DMS79 treated with DMSO at 0.1 percent for 48 hours (cell line): ENCODE measurements at regions not wholly inside any gene's neighbourhood (a gene's known extent, or its start where the extent isn't known, plus 50 kb on each side); places are given as distances from the start of the nearest gene placed in this dataset.
"Not testable (repeated sequence)": the region's sequence is repeated elsewhere in the genome, so short reads cannot be mapped to it uniquely, and the experiment has no call there.

ENCODE experiments used
- DNase-seq: peaks from one replicate; lab custom pipeline; 2025; lab: John Stamatoyannopoulos, UW

DNA sequence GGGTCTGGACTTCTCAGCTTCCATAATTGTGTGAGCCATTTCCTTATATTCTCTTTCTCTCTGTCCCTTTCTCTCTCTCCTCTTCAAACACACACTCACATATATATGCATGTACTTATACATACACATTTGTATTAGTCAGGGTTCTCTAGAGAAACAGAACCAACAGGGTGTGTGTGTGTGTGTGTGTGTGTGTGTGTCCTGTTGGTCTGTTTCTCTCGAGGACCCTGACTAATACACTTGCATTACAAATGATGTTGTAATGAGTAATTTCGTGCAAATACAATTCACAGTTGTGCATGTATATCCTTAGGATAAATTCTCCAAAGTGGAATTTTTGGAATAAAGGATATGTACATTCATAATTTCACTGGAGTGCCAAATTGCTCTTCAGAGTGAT, 115.3 kb downstream of the NPIPB5 start:
- no peak for DNase-seq

DNA sequence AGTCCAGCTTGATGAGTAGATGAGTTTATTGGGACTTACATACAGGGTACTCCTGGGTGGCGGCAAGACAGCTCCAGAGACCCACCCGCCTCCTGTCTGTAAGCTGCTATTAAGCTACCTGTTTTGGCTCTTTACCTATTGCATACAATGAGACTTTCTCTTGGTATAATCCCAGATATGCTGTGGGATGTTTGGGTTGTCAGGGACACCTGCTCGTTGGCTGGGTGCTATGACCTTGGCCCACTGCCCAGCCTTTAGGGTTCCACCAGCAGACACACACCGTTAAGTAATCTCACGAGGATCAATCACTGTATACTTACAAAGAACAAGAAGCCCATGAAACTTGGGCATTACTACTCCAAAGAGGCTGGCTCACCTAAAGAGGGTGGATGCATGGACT, 116.4 kb downstream of the NPIPB5 start:
- DNase-seq, result no peak

DNA sequence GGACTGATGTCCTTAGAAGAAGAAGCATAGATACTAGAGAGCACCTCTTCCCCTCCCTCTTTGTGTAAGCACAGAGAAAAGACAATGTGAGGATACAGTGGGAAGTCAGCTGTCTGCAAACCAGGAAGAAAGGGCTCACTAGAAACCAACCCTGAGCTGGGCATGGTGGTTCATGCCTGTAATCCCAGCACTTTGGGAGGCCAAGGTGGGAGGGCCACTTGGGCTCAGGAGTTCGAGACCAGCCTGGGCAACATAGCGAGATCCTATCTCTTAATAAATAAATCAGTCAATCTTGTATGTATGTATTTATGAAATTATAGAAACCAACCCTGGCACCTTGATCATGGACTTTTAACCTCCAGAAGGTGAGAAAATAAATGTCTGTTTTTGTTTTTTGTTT, 118.3 kb downstream of the NPIPB5 start:
- no peak for DNase-seq

DNA sequence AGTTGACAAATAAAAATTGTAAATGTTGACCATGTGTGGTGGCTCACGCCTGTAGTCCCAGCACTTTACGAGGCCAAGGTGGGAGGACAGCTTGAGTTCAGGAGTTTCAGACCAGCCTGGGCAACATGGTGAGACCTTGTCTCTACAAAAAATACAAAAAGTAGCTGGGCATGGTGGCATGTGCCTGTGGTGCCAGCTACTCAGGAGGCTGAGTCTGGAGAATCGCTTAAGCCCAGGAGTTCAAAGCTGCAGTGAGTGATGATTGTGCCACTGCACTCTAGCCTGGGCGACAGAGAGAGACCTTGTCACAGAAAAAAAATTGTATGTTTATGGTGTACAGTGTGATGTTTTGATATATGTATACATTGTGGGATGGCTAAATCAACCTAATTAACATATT, 119.6 kb downstream of the NPIPB5 start:
- DNase-seq, result no peak

DNA sequence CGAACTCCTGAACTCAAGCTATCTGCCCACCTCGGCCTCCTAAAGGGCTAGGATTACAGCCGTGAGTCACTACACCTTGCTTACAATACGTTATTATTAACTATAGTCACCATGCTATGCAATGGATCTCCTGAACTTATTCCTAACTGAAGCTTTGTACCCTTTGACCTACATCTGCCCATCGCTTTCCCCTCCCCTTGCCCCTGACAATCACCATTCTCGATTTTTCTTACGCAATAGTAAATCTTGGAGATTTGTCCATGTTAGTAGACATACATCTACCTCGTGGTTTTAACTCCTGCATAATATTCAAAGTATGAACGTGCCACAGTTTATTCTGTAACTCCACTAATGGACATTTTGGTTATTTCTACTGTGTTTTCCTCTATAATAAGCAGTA, 120.6 kb downstream of the NPIPB5 start:
- DNase-seq, result no peak

DNA sequence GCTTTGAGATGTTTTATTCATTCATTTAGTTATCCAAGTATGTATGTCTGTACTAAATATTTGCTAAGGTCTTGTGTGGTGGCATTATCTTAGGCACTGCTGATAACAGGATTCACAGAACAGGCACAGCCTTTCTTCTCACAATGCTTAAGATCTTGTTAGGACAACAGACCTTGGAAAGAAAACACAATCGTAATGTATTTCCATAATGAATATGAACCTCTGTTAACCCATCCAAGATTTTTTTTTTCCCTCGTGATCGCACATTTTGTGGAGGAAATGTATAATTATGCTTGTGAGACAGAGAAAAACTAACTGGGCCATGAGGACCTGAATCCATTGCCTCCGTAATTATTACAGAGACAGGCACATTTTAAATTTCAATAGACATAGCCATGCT, 121.9 kb downstream of the NPIPB5 start:
- DNase-seq, result no peak

DNA sequence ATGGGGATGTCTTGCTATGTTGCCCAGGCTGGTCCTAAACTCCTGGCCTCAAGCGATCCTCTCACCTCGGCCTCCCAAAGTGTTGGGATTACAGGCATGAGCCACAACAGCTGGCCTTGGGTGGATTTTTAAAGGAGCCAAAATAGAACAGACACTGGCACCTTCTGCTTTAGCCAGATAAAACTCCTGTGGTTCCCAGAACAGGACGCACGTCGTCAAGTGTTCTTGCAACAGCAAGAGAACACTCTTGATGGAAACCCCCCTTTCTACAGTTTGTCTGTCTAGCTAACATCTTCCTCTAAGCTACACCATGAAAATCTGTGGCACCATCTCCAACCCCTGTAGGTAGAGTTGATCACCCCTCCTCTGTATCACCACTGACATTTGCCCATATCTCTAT, 122.6 kb downstream of the NPIPB5 start:
- no peak for DNase-seq

DNA sequence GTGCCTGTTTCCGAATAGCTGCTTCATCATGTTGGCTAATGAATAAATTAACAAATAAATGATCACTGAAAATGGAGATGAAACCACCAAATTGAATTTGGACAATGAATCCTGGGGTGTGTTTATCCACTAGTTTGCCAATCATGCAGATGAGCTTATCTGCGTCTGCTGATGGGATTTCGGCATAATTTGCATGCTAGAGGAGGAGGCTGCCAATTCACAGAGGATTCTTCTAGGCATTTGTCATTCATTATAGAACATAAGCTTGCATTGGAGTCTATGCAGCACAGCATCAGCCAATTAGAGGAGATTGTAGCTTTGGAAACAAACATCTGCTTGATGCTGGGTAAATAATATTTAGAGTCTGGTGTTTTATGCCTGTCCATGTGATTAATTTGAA, 123.1 kb downstream of the NPIPB5 start:
- no peak for DNase-seq

DNA sequence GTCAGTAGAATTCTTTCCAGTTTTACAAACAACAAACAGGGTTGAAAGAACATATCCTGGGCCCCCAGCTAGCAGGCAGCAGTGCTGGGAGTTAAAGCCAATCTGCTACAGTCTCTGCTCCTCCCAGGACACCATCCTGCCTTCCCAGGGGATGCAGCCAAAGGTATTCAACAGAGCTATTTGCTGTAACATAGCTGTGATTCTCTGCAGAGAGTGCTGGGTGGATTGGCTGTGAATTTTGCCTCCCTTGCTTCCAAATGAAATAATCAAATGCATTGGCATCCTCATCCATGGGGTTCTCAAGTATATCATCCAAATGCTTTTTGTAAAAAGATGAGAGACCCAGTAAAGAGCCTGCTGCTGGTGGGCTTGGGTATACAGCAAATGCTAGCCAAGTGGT, 124.3 kb downstream of the NPIPB5 start:
- no peak for DNase-seq

DNA sequence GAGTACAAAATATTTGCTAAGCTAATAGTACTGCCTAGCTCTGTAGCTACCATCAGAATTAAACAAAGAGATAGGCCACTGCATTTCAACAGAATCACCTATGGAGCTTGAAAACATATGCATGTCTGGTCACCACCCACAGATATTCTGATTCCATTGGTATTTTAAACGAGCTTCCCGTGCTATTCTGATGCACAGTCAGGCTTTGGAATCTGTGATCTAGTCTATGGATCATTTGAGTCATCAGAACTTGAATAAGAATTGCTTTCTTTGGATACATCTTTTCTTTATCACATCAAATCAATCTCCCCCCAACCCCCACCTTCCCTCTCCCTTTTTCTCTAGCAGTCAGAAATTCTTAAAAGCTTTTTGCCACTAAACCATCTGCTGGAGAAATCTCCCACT, 124.7 kb downstream of the NPIPB5 start:
- DNase-seq, result no peak

DNA sequence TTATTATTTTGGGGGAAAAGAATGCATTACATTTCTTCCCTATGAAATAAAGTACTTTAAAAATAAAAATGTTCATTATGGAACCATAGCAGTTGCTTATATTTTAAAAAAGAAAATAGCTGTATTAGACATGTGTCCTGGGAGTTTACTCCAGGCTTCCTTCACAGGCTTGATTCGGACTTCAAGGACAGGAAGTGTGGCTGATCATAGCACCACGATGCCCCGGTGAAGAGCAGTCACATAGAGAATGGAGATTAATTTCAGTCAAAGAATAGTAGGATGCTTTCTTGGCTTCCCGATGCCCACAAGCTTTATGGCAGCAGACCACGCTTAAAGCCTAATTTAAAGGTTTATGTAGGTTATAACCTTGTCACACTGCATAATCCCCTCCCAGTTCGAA, 125.1 kb downstream of the NPIPB5 start:
- DNase-seq, result no peak

DNA sequence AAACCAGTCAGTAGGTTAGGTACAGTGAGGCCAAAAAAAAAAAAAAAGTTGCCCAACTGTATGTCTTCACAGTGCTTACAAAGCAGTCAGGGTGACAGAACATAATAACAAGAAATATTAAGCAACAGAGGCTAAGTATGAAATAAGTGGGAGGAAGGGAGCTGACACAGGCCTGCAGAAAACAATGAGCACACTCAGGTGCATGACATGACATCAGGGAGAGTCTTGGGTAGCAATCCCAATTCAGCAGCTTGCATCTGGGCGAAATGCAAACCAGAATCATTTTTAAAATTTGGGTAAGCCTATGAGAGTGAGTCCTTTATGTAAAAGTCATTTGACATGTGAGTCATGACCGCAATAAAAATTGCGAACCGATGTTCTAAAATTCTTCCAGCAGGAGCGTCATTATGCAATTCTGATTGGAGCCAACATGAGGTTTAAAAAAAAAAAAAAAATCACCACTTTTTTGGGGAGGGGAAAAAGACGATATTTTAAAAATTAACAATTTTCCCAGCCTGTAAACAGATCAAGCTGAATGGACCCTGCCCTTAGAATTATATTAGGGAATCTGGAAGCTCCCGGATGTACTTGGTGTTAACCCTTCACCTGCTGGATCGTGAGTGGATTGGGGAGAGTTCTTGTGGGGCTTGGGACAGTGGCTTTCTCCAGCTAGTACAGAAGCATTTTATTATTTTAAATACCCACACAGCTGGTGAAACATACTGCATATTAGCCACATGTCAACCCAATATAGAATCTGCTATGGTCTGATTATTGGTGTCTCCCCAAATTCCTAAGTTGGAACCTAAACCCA, 127.9 kb downstream of the NPIPB5 start:
- no peak for DNase-seq

DNA sequence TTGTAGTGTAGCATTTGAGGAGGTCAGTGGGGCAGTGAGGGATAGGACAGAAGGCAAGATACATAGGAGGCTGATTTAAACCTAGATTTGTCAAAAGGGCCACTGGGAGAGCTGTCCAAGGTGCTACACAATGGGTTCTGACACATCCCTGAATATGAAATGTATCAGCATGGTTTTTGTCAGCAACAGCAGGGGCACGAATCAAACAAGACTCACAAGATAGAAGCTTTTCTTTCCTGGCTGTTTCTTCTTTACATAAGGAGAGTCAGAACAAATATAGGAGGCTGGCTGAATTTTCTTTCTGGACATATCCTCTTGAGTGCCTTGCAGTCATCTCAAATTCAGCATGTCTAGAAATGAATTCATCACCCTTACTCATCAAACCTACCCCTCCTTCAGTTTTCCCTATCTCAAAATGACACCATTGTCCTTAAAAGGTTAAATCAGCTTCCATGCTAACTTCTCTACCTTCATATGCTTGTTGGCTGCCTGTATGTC, 130.5 kb downstream of the NPIPB5 start:
- DNase-seq, result no peak

DNA sequence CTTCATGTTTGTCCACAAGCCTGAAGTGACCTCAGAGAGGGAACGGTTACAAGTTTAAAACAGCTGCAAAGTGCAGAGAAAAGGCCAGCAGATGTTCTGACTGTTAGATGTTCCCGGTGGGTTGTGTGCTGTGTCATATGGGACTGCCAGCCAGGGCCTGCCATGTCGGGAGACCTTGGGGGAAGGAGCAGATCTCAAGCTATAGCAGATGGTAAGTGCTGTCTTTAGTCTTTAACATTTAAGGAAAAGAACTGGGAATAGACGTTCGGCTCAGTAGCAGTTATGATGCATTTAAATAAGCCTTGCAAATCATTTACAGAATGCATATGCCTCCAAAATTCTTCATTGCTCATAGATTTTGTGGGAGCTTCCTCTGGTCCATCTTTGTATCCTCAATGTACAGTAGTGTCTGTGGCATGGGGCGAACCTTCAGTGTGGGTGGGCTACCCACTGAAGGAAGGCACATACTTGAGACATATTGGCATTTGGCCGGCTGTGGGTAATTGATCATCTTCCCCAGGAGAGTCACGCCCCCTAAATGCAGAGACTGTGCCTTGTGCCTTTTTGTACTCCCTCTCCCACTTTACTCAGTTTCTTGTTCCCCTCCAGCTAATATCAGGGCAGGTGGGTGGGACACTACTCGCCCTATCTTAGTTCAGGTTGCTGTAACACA, 131.9 kb downstream of the NPIPB5 start:
- DNase-seq, result no peak

DNA sequence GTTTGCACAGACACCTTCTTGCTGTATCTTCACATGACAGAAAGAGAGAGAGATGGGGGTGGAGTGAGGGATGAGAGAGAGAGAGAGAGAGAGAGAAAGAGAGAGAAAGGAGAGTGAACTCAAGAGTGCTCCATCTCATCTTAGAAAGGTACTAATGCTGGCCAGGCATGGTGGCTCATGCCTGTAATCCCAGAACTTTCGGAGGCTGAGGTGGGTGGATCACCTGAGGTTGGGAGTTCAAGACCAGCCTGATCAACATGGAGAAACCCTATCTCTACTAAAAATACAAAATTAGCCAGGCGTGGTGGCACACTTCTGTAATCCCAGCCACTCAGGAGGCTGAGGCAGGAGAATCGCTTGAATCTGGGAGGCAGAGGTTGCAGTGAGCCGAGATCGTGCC, 132.5 kb downstream of the NPIPB5 start:
- not testable (repeated sequence) for DNase-seq

DNA sequence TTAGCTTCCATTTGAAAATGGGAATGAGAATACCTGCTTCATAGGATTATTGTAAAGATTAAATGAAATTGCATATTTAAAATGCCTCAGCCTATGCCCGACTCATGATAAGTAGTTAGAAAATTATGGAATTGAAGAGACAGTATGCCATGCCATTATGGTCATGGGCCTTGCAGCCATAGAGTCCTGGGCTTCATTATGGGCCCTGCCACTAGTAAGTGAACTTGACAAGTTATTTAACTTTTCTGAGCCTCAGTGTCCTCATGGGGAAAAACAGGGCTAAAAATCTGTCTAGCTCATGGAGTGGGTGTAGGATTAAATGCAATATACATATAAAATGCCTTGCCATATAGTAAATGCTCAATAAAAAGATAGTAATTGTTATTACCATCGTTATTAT, 133.2 kb downstream of the NPIPB5 start:
- DNase-seq, result no peak

DNA sequence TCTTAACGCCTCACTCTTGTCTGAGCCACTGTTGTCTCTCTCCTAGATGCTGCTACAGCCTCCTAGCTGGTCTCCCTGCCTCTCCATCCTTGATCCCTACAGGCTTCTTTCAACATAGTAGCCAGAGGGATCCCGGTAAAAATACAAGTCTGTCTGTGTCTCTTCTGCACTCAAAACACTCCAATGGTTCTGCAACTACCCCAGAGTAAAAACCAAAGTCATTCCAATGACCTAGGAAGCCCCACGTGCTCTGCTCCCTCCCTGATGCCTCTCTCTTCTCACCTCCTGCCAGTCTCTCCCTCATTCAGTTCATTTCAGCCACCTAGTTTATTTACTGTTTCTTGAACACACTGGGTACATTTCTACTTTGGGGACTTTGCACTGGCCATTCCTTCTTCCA, 135.2 kb downstream of the NPIPB5 start:
- no peak for DNase-seq

DNA sequence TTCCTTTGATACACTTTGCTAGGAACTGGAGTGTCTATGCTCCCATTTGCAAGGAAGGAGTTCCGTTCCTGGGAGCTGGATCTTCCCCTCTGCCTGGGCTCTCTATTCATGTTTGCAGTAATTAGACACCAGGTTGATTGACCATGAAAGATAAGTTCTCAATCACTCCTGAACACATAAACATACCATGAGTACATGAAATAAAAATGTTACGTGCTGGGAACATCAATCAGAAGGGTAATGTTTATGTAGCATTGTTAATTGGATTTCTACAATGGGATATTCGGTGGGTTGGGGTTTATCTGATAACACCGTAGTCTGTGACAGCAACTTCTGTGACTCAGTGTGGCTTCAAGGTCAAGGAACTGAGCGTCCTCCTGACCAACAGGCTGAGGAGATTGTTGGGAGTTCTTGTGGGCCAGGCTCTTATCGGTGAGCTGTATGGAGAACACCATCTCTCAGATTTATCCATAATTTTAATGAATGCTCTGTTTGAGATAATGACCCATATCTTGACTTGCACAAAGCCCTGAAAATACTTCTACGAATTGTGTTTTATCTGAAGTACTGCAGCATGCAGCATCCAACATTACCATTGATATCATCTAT, 136.4 kb downstream of the NPIPB5 start:
- no peak for DNase-seq

DNA sequence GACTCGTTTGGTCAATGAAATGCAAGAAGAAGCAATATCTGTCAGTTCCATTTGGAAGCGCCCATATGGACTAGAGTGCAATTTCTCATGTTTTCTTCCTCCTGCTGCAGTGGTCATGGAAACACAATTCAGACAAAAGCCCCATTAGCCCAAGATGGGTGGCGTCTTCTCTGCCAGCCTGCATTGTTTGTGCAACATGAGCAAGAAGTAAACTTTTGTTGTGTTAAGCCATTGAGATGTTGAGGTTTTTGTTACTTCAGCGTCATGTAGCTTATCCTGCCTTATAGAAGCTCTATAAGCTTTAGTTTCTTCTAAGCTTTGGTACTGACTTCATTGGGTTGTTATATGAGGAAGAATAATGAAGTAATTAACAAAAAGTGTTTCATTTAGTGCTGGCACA, 137.4 kb downstream of the NPIPB5 start:
- no peak for DNase-seq

DNA sequence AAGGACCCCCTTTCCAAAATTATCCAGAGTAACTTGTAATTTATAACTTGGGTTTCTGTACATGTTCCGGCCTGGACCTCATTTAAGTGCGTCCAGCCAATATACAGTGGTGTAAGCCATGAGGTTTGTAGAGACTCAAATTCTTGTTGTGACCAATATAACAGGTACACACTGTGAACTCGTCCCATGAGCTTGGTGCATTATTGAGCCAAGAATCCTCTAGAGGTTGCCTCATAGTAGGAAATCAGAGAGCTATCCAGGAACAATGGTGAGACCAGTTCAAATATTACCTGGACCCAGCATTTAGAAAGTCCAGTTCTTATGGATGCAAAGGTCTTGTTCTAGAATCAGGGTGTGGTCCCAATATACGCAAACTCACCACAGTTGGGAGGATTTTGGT, 138.2 kb downstream of the NPIPB5 start:
- DNase-seq, result no peak

DNA sequence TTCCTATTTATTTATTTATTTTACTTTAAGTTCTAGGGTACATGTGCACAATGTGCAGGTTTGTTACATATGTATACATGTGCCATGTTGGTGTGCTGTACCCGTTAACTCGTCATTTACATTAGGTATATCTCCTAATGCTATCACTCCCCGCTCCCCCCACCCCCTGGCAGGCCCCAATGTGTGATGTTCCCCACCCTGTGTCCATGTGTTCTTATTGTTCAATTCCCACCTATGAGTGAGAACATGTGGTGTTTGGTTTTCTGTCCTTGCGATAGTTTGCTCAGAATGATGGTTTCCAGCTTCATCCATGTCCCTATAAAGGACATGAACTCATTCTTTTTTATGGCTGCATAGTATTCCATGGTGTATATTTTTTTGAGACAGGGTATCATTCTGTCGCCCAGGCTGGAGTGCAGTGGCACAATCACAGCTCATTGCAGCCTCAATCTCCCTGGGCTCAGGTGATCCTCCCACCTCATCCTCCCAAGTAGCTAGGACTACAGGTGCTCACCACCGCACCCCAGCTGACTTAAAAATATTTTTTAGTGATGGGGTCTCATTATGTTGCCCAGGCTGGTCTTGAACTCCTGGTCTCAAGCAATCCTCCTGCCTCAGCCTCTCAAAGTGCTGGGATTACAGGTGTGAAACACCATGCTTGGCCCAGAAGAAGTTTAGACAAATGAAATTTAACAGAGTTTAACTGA, 140.6 kb downstream of the NPIPB5 start:
- DNase-seq, result not testable (repeated sequence)

DNA sequence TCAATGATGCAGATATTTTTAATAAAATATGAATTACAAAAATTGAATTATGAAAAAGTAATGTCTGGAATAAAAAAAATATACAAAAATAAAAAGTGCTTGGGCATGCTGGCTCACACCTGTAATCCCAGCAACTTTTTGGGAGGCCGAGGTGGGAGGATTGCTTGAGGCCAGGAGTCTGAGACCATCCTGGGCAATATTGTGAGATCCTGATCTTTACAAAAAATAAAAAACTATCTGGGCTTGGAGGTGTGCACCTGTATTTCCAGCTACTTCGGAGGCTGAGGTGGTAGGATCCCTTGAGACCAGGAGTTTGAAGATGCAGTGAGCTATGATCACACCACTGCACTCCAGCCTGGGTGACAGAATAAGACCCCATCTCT, 141.8 kb downstream of the NPIPB5 start:
- DNase-seq, result no peak

DNA sequence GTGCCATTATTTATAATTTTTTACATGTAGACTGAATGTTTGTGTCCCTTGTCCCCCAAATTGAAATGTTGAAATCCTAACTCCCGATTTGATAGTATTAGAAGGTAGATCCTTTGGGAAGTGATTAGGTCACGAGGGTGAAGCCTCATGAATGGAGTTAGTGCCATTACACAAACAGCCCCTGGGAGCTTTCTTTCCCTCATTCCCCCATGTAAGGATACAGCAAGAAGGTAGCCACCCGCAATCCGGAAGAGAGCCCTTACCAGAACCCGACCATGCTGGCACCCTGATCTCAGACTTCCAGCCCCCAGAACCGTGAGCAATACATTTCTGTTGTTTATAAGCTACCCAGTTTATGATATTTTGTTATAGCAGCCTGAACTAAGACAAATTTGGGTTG, 143.2 kb downstream of the NPIPB5 start:
- no peak for DNase-seq
